ENCODE measurements at regions not wholly inside any gene's neighbourhood (a gene's known extent, or its start where the extent isn't known, plus 50 kb on each side); places are given as distances from the start of the nearest gene placed in this dataset.
"Not testable (repeated sequence)": the region's sequence is repeated elsewhere in the genome, so short reads cannot be mapped to it uniquely, and the experiment has no call there.

GRCh38 chr6:106754215-106754614 lies 124.8 kb downstream of the QRSL1 start:
- H3K27ac Mint-ChIP-seq = no peak overlapping the region
- H3K27me3 Mint-ChIP-seq = peaks cover 7% of the 10 kb centered on the region
- DNase-seq = no peak
- no peak for ATAC-seq
- no peaks in the 10 kb centered on the region for H3K9me3 Mint-ChIP-seq (ENCODE audit: low read depth)
- H3K4me3 Mint-ChIP-seq = no peak overlapping the region
- CTCF ChIA-PET = no interaction called here
- H3K36me3 Mint-ChIP-seq = no peaks in the 10 kb centered on the region
- no peaks in the 10 kb centered on the region for H3K4me1 Mint-ChIP-seq

DNA sequence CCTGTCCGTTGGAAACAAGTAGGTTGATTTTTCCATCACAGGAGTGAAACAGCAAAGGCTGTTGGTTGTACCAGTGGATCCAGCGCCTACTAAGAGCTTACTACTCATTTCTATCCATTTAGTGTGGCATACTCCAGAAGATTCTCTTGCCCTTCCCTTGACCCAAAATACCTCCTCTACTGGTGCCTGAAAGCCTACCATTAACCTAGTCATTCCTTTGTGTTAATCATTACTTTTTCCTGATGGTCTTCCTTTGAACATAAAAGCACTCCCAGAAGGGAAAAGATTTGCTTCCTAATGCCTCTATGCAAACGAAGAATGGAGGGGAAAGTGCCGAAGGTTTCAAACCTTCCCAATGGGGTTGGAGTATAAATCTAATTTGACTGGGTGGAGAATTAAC lies 123.3 kb downstream of the QRSL1 start:
- CTCF ChIA-PET = no interaction called here
- DNase-seq (no peak), ATAC-seq (no peak)
- no peak overlapping the region for H3K4me3 Mint-ChIP-seq
- H3K9me3 Mint-ChIP-seq (ENCODE audit: low read depth) = no peaks in the 10 kb centered on the region
- H3K27ac Mint-ChIP-seq = no peak overlapping the region
- H3K4me1 Mint-ChIP-seq = no peaks in the 10 kb centered on the region
- H3K27me3 Mint-ChIP-seq = peaks cover 21% of the 10 kb centered on the region
- H3K36me3 Mint-ChIP-seq = no peaks in the 10 kb centered on the region

DNA sequence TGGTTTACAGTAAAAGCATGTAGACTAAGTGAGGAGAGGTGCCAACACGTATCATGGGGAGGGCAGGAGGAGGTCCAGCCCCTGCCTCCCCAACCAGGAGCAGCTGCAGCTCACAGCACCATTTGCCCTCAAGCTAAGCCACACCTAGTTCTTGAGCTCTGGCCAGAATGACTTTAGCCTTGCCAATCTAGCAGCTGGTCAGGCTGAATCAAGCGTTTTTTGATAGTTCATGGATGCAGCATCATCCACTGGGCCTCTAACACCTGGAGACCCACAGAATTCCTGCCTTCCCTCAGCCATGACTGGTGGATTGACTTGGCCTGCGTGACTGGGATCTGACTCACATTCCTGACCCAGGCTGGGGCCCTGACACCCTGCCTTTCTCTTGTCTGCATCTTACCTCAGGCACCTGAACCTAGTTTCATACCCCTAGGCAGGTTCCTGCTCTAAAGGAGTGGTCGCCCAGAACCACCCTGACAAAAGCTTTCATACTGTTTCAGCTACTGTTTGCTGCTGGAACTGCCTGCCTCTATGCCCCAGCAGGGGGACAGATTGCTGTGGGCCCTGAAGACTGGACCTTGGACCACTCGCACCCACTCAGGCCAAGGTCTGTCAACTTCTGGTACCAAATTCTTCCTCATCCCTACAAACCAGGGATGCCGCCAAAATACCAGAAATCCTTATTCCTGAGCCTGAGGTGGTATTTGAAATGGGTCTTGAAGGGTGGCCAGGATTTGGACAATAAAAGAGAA lies 122.3 kb downstream of the QRSL1 start:
- no peak for DNase-seq
- H3K9me3 Mint-ChIP-seq (ENCODE audit: low read depth) = no peaks in the 10 kb centered on the region
- no peak for ATAC-seq
- no peak overlapping the region for H3K4me3 Mint-ChIP-seq
- CTCF ChIA-PET = interaction anchor here (1.3 kb wide), 1 partner anchor 246 kb away, joined by 3 read pairs; no protein-coding TSS in a partner anchor
- no peaks in the 10 kb centered on the region for H3K4me1 Mint-ChIP-seq
- no peak overlapping the region for H3K27ac Mint-ChIP-seq
- no peaks in the 10 kb centered on the region for H3K36me3 Mint-ChIP-seq
- H3K27me3 Mint-ChIP-seq = peaks cover 21% of the 10 kb centered on the region

DNA sequence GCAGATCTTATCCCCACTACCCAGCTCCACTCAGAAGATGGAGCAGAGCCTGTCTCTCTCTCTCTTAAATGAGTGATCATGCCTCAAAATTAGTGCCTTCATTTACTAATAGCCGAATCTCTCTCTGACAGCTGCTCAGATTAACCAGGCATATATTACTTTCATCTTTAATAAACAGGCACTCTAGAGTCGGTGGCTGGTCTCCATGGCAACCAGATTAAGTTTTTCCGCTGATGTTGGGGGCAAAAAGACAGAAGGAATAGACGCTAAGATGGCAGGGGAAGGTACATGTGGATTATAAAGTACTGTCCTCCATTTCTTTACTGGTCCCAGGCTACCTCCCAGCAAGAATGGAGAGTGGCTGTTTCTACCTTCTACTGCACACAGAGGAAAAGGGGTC lies 121.6 kb downstream of the QRSL1 start:
- peaks cover 19% of the 10 kb centered on the region for H3K27me3 Mint-ChIP-seq
- no peak overlapping the region for H3K27ac Mint-ChIP-seq
- H3K4me1 Mint-ChIP-seq = no peaks in the 10 kb centered on the region
- no peak for ATAC-seq
- no peaks in the 10 kb centered on the region for H3K9me3 Mint-ChIP-seq (ENCODE audit: low read depth)
- DNase-seq = no peak
- CTCF ChIA-PET = interaction anchor here (1.3 kb wide), 1 partner anchor 247 kb away, joined by 3 read pairs; no protein-coding TSS in a partner anchor
- H3K36me3 Mint-ChIP-seq = no peaks in the 10 kb centered on the region
- H3K4me3 Mint-ChIP-seq = no peak overlapping the region

DNA sequence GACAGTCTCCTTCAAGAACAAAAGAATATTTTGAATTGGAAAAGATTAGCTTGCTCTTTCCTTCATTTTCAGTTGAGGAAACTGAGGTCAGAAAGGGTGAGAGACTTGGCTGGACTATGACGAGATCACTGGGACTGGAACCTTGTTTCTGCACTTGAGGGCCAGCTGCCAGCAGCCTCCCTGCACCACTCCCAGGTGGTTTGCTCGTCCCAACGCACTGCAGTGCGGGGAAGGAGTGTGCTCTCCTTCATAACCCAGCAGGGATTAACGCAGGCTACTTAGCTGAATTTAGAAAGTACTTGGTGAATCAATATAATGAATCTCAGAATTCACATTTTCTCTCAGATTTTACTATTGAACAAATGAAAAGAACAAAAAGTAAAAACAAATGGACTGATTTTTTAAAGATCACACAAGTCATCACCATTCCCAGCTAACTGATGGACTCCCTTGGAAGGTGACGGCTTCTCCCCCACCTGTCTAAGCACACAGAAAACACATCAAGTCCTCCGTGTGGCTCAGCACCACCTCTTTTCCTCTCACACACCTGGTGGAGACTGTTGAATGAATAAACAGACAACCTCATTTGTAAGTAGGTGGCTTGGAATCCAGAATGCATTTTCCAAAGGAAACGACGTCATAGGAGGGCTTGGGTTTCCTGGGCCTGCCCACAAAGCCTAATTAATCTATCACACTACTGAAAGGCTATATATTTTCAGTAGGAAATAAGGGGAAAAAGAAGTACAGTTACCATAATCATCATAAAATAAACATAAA lies 121.0 kb downstream of the QRSL1 start:
- no peak for DNase-seq
- Mint-ChIP-seq H3K9me3 (ENCODE audit: low read depth) (no peaks in the 10 kb centered on the region), H3K4me3 (no peak overlapping the region), H3K27me3 (peaks cover 24% of the 10 kb centered on the region), H3K36me3 (no peaks in the 10 kb centered on the region), H3K4me1 (no peaks in the 10 kb centered on the region), H3K27ac (no peak overlapping the region)
- ATAC-seq = no peak
- CTCF ChIA-PET = no interaction called here

- CTCF ChIA-PET = no interaction called here
- DNase-seq (no peak), ATAC-seq (no peak)
- Mint-ChIP-seq H3K27ac (no peak overlapping the region), H3K36me3 (no peaks in the 10 kb centered on the region), H3K27me3 (peaks cover 25% of the 10 kb centered on the region), H3K4me1 (no peaks in the 10 kb centered on the region), H3K9me3 (ENCODE audit: low read depth) (no peaks in the 10 kb centered on the region), H3K4me3 (no peak overlapping the region)
These were observed 120.2 kb downstream of the QRSL1 start for GRCh38 chr6:106749609-106750008.

DNA sequence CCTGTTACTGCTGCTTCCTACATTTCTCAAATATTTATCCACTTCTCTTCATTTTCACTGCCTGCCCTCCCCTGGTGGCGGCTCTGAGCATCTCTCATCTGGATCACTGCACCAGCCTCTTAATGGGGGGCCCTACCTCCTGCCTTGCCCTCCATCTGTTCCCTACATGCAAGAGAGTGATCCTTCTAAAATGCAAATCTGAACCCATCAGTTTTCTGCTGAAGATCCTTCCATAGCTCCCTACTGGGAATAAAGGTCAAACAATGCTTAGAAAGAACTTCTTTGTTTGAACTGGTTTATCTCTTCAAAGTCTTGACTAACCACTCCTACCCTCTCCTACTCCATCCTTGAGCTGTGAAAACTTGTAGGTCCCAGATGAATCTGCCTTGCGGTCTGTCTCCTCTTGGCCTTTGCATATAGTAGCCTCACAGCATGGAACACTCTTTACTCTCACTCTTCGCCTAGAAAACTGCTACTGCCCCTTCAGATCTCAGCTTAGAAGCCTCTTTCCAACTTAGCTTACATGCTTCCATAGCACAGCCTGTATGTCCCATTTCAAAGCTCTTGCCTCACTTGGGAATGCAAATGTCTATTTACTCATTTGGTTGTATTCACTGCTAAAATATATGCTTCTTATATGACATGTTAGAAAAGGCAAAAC lies 119.3 kb downstream of the QRSL1 start:
- CTCF ChIA-PET = no interaction called here
- H3K4me3 Mint-ChIP-seq = no peak overlapping the region
- peaks cover 35% of the 10 kb centered on the region for H3K27me3 Mint-ChIP-seq
- H3K4me1 Mint-ChIP-seq = no peaks in the 10 kb centered on the region
- ATAC-seq (no peak), DNase-seq (no peak)
- H3K9me3 Mint-ChIP-seq (ENCODE audit: low read depth) = no peaks in the 10 kb centered on the region
- no peak overlapping the region for H3K27ac Mint-ChIP-seq
- no peaks in the 10 kb centered on the region for H3K36me3 Mint-ChIP-seq

GRCh38 chr6:106747139-106747538 lies 117.8 kb downstream of the QRSL1 start:
- no peak overlapping the region for H3K4me3 Mint-ChIP-seq
- DNase-seq (no peak), ATAC-seq (no peak)
- no peaks in the 10 kb centered on the region for H3K9me3 Mint-ChIP-seq (ENCODE audit: low read depth)
- H3K4me1 Mint-ChIP-seq = no peaks in the 10 kb centered on the region
- CTCF ChIA-PET = no interaction called here
- H3K27ac Mint-ChIP-seq = no peak overlapping the region
- no peaks in the 10 kb centered on the region for H3K36me3 Mint-ChIP-seq
- H3K27me3 Mint-ChIP-seq = peaks cover 43% of the 10 kb centered on the region

DNA sequence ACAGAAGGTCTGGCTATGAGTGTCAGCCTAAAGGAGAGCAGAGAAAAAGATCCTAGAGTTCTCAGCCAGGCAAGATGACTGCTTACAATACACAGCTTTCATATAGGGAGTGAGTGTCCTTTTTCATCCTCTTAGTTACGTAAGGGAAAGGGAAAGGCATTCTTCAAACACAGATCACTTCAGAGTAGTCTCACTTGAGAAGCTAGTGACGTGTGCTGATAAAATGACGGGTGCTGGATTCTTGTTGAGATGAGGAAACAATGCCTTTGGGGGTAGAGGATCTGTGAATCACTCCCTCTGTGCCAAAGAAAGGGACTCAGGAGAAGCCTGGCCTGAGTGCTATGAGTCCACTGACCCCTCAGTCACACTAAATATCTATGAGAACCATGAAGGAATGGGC lies 117.3 kb downstream of the QRSL1 start:
- DNase-seq = no peak
- H3K27ac Mint-ChIP-seq = no peak overlapping the region
- ATAC-seq = no peak
- CTCF ChIA-PET = no interaction called here
- no peaks in the 10 kb centered on the region for H3K4me1 Mint-ChIP-seq
- H3K36me3 Mint-ChIP-seq = no peaks in the 10 kb centered on the region
- H3K9me3 Mint-ChIP-seq (ENCODE audit: low read depth) = no peaks in the 10 kb centered on the region
- H3K27me3 Mint-ChIP-seq = peaks cover 43% of the 10 kb centered on the region
- H3K4me3 Mint-ChIP-seq = no peak overlapping the region

DNA sequence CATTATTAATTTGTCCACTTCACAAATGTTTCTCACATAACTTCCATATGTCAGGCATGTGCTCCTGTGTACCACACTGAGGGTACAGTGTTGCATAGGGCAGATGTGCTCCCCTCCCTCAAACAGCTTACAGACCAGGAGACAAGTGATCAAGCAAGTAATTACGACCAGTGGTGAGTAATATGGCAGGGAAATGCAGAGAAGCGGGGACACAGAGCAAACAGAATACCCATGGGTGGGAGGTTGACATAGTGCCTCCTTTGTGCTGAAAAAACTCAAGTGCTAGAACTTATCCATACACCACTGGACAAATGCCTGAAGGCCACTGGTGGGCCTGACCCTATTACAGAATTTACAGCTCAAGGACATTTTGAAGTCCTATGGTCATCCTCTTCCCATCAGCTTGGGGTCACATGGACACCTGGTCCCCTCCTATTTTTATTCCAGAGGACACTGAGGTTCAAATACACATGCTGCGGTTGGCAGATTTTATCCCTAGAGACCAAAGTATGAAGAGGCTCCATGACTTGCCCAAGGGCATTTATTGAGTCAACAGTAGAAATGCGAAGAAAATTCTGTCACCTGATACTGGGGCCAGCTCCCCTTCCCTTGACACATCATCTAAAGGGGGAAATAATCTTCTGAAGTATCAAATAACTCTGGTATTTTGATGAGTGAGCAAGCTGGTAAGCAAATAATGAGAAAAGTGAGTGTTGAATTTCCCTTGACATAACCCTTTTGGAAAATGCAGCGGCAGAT lies 116.6 kb downstream of the QRSL1 start:
- Mint-ChIP-seq H3K4me3 (no peak overlapping the region), H3K4me1 (no peaks in the 10 kb centered on the region), H3K27ac (no peak overlapping the region), H3K27me3 (peaks cover 42% of the 10 kb centered on the region), H3K9me3 (ENCODE audit: low read depth) (no peaks in the 10 kb centered on the region), H3K36me3 (no peaks in the 10 kb centered on the region)
- CTCF ChIA-PET = no interaction called here
- no peak for ATAC-seq
- DNase-seq = no peak

- Mint-ChIP-seq H3K27me3 (peaks cover 38% of the 10 kb centered on the region), H3K9me3 (ENCODE audit: low read depth) (no peaks in the 10 kb centered on the region), H3K36me3 (no peaks in the 10 kb centered on the region), H3K27ac (no peak overlapping the region), H3K4me1 (no peaks in the 10 kb centered on the region), H3K4me3 (no peak overlapping the region)
- CTCF ChIA-PET = no interaction called here
- no peak for DNase-seq
- ATAC-seq = no peak
These were observed 115.9 kb downstream of the QRSL1 start for GRCh38 chr6:106745197-106745770.

- CTCF ChIA-PET = no interaction called here
- no peak overlapping the region for H3K27ac Mint-ChIP-seq
- H3K36me3 Mint-ChIP-seq = no peaks in the 10 kb centered on the region
- H3K27me3 Mint-ChIP-seq = peaks cover 38% of the 10 kb centered on the region
- no peaks in the 10 kb centered on the region for H3K4me1 Mint-ChIP-seq
- no peaks in the 10 kb centered on the region for H3K9me3 Mint-ChIP-seq (ENCODE audit: low read depth)
- no peak for ATAC-seq
- H3K4me3 Mint-ChIP-seq = no peak overlapping the region
- DNase-seq = no peak
These were observed 115.4 kb downstream of the QRSL1 start for GRCh38 chr6:106744781-106745180.

- ATAC-seq; H3K4me1 Mint-ChIP-seq; DNase-seq; H3K4me3 Mint-ChIP-seq; CTCF ChIA-PET; H3K36me3 Mint-ChIP-seq; H3K9me3 Mint-ChIP-seq (ENCODE audit: low read depth); H3K27ac Mint-ChIP-seq: not testable (repeated sequence)
- H3K27me3 Mint-ChIP-seq = peaks cover 37% of the 10 kb centered on the region
These were observed 114.7 kb downstream of the QRSL1 start for GRCh38 chr6:106744029-106744428.
